OCI-LY1 (cell line): ENCODE measurements at regions not wholly inside any gene's neighbourhood (a gene's known extent, or its start where the extent isn't known, plus 50 kb on each side); places are given as distances from the start of the nearest gene placed in this dataset.

Experiments used
- CTCF ChIP-seq: fragments of 200-600 bp; sonication (generic), shearing (Covaris generic); IDR thresholded peaks from 2 replicates; pipeline ENCODE4 v1.5.1; 2017; ENCODE audit warnings: mild to moderate bottlenecking, antibody characterized with exemption, low read length, moderate library complexity, mixed read lengths
- EZH2 ChIP-seq: fragments of 200-600 bp; sonication (generic), shearing (Covaris generic); IDR thresholded peaks from 2 replicates; pipeline ENCODE4 v1.8.0; 2017; ENCODE audit warnings: borderline replicate concordance, mixed run types, mild to moderate bottlenecking, antibody characterized with exemption, low read length, moderate library complexity, mixed read lengths

DNA sequence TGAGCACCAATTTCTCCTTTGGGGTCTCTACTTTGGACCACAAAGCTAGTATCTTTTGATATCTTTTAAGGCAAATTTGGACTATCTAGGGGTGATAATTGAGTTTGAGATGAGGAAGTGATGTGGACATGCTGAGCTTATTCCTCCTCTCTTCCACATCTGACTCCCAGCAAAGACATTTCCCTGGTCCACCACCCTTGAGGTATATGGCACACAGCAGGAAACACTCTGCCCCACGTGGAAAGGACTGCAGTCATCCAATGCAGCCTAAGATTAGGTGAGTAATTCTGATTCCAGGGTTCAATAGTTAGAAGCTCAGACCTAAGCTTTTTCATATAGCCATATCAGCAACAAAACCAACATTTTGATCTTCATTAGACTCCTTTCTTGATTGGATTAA, 290.1 kb upstream of the CHAC2 start:
- TF ChIP-seq CTCF (no peak), EZH2 (no peak)
